Stimulated activated CD8-positive, alpha-beta memory T cell treated with anti-CD3 and anti-CD28 coated beads, Interleukin-7, amount 100 ng/mL, for 1 hour (primary cell): ENCODE measurements at regions not wholly inside any gene's neighbourhood (a gene's known extent, or its start where the extent isn't known, plus 50 kb on each side); places are given as distances from the start of the nearest gene placed in this dataset.
"Not testable (repeated sequence)": the region's sequence is repeated elsewhere in the genome, so short reads cannot be mapped to it uniquely, and the experiment has no call there.

ENCODE experiments used
- DNase-seq, 2 donors: peaks; one replicate each; pipeline ENCODE4 v3.0.0-alpha.2; 2020; ENCODE audit warnings: low read depth in 2 of 2

DNA sequence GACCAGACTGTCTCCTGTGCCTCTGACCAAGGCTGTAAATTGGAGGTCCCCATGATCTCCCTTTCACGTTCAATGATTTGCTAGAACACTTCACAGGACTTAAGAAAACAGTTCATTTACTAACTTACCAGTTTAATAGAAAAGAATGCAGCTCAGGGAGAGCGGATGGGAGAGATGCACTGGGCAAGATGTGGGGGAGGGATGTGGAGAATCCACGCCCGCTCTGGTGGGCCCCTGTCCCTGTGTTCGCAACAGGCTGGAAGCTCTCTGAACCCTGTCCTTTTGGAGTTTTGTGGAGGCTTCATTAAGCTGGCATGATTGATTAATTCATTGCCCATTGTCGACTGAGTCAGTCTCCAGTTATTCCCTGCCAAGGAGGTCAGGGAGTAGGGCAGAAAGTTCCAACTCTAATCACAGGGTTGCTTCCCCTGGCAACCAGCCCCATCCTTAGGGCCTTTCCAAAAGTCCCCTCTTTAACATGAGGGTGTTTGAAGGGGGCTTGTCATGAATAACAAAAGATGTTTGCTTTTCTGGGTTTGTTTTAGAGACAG lies 257.1 kb downstream of the ACKR3 start:
- no peak for DNase-seq

DNA sequence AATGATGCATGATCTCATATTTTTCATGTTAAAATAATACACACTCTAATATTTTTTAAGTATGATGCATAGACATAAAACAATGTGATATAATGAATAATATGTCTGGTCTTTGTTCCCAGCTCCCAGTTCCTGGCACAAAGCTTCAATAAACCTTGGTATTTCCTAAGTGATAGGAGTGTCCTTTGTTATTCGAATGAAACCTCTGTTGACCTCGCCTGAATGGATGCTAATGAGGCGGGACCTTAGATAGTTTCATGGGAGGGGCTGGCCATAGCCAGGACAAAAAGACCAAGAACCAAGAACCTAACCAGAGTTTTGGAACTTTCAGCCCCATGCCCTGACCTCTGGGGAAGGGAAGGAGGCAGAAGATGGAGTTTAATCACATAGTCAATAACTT lies 257.7 kb upstream of the COPS8 start:
- DNase-seq: no peak

DNA sequence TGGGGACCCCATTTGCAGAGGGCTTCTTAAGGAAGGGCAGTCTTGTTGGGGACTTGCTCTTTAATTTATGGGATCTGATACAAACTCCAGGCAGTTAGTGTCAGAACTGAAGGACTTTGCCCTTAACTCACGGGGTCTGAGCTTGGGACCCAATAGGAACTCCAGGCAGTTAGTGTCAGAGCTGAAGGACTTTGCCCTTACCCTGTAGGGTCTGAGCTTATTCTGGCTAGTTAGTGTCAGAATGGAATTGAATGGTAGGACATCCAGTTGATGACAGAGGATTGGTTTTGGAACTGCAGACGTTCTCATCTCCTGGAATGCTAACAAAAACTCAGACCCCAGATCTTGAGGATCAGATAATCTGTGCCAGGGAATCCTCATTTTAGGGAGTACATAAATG lies 256.9 kb upstream of the COPS8 start:
- no peak for DNase-seq

DNA sequence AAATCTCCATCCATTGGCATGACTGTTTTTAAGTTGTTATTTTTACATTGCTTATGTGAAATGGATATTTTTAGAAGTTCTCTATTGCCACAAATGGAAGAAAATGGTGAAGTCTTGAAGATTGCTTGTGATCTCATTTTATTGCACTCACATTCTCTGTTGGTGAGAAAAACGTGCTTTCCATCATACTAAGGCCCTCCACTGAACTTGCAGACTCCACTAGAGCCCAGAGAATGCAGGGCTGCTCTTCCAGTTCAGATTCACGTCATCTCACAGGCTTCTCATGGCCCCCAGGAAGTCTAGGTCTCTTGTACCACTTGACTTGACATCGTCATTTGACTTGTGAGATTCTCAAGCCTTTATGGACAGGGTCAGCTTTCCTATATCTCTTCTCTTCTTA lies 254.8 kb upstream of the COPS8 start:
- DNase-seq: no peak

DNA sequence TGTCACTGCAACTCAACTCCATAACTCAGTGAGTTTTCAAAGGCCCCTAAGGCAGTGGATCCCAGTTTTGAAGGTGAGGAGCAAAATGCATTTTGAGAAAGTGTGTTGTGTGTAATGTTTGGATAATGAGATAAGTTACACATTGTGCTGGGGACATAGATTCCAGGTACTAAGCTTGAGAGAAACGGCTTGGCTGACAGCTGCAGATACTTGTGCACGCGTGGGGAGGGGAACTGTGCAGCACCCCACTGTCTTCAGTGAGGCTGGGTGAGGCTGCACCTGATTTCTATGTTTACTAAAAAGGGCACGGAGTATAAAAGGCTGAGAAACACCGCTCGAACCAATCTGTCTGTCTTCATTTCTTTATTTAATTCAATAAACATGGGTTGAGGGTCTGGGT lies 254.0 kb upstream of the COPS8 start:
- no peak for DNase-seq

DNA sequence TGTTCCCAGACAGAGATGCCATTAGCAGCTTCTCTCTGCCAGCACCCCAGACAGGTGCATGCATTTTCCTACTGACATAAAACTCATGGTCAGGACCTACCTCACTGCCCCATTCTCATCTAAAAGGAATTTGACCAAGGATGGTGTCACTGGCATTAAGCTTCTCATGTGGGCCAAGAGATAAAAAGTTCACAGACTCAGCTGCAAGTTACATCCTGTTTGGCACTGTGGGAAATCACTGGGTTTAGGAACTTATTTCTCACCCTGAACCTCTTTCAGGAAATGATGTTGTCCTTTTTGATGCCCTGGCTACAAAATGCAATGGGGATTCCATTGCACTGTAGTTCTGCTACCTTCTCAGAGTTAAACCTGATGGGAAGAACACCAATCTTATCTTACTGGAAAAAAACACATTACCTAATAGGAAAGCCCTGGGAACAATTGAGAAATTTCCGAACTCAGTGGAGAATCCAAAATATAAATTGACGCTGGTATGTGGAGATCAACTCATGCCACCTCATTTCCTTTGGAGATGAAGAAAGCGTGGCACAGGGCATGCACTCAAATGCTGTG lies 252.1 kb upstream of the COPS8 start:
- no peak for DNase-seq

DNA sequence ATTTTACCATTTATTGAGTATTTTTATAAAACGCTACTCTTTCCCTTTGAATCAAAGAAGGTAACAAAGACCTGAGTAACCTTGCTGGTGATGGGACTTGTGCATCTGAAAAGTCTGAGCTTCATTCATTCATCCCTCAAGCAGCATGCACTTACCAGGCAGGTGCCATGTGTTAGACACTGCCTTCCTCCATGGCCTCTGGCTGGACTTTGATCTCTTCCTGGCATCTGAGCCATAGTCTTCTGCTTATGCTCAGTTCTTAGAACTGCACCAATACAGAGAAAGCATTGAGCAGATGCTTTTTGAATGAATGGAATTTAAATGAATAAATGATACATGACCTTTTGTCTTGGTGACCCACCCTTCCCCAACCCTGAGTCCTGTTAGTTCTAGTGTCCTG lies 251.4 kb upstream of the COPS8 start:
- DNase-seq: no peak

DNA sequence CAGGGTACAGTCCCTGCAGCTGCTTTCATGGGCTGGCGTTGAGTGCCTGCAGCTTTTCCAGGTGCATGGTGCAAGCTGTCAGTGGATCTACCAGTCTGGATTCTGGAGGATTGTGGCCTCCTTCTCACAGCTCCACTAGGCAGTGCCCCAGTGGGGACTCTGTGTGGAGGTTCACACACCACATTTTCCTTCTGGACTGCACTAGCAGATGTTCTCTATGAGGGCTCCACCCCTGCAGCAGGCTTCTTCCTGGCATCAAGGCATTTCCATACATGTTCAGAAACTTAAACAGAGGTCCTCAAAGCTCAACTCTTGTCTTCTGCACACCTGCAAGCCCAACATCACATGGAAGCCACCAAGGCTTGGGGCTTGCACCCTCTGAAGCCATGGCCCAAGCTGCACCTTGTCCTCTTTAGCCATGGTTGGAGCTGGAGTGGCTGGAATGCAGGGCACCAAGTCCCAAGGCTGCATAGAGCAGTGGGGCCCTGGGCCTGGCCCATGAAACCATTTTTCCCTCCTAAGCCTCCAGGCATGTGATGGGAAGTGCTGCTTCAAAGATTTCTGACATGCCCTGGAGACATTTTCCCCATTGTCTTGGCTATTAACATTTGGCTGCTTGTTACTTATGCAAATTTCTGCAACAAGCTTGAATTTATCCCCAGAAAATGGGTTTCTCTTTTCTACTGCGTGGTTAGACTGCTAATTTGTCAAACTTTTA lies 250.2 kb upstream of the COPS8 start:
- no peak for DNase-seq

DNA sequence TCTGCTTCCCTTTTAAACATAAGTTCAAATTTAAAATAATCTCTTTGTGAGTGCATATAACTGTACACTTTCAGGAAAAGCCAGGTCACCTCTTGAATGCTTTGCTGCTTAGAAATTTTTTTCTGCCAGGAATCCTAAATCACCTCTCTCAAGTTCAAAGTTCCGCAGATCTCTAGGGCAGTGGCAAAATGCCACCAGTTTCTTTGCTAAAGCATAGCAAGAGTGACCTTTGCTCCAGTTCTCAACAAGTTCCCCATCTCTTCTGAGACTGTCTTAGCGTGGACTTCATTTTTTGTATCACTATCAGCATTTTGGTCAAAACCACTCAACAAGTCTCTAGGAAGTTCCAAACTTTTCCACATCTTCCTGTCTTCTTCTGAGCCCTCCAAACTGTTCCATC lies 249.7 kb upstream of the COPS8 start:
- DNase-seq: not testable (repeated sequence)

DNA sequence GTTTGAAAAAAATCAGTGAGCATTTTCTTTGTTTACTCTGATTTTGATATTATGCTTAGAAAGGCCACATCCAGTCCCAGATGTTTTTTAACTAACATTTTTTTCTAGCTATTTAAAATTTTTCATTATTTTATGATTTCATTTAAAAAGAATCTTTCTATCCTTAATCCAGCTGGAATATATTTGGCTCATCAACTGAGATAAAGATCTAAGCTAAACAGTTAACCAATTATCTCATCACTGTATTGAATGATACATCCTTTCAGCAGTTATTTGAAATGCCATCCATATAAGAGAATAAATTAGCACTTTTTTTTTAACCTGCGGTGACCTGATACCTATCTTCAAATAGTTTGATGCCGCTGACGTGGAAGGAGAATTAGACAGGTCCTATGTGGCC lies 245.5 kb upstream of the COPS8 start:
- DNase-seq: no peak

DNA sequence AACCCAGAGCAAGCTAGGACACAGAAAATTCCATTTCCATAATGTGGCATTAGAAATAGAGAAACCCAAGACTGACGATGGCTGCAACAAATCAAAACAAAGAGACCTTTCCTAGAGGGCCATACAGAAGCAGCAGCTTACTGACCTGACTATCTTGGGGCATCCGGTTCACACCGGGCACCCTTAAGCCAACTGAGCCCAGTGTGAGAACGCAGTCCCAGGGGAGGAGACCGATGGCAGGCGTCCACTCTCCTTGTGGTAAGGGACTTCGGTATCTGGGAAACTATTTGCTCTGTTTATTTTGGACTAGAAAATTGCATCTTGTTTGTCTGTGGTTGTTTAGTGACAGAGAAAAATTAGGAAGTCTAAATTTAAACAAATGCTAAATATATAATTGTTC lies 244.8 kb upstream of the COPS8 start:
- no peak for DNase-seq

DNA sequence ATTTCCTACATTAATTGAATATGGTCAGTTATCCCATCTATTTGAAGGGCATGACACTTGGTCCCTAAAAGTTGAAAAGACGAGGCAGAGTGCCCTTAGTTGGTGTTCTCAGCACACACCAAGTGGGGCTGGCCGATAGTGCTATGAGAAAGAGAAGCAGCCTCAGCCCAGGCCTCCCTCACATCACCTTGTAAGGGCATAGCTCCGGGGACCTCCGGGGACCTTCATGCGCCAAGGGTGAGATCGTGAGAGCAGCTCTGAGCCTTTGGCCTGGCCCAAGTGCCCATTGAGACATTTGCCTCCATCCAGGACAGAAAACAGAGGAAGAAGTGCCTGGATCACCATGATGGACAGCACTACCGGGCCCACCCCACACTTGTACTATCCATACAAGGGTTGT lies 244.3 kb upstream of the COPS8 start:
- DNase-seq: no peak

DNA sequence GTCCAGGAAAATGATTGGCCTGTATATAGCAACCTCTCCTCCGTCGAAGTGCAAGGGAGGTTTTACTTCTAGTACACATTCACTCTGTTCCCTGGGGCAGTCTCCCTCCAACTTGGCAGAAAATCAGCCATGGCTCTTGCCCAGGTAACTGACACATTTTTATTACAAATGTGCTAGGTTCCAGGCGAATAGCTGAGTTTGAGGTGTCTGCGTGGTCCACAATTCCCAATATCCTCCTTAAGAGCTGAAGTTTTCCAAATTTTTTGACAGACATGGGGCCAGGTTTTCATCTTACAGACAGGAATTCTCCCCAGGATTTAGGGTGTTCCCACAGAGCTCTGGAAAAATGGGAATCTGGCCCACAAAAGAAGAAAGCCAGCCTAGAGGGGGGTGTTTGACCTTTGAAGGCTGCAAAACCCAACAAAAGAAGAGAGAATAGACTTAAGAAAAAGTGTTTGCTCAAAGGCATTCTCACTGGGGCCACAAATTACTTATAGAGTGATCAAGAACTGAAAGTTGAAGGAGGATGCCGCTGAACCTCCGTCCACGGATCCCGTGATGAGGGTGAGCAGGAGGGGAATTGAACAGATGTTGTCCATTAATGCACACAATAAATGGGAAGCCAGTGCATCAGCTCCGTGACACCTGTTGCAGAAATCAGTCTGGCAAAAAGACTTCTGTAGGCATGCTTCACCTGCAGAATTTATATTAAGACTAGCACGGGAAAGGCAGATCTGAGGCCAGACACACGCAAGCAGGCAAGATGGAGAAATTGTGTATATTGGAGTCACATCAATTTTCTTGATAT lies 242.3 kb upstream of the COPS8 start:
- DNase-seq: no peak

DNA sequence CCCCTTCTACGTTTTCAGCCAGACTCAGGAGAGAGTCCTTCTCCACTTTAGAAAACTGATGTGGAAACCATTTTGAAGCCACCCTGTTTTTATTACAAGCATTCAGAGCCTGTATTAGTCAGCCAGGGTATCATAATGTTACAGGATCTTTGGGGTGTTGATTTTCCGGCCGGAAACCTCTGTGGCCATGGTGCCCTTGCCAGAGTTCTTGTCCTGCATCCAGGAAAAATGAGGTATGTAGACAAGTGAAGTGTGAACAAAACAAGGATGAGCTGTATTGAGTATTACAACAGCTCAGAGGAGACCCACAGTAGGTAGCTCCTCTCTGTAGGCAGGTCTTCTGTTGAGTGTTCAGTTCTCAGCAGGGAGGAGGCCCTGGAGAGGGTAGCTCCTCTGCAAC lies 241.0 kb upstream of the COPS8 start:
- DNase-seq: no peak

DNA sequence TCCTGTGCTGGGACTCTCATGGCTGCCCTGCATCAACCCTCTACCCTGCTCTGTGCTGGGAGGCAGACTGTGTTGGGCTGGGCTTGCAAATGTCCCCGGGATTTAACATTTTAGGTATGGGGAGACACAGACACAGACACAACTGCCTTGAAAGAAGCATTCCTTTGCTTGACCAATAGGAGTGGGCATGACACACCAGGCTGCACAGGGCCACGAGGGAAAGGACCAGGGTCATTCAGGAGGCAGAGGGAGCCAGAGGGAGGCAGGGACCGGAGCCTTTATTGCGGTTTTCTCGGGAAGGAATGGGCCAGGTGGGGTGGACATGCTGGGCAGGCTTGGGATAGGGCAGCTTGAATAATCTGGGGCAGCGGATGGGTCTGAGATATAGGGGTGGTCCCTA lies 238.7 kb upstream of the COPS8 start:
- DNase-seq: no peak

DNA sequence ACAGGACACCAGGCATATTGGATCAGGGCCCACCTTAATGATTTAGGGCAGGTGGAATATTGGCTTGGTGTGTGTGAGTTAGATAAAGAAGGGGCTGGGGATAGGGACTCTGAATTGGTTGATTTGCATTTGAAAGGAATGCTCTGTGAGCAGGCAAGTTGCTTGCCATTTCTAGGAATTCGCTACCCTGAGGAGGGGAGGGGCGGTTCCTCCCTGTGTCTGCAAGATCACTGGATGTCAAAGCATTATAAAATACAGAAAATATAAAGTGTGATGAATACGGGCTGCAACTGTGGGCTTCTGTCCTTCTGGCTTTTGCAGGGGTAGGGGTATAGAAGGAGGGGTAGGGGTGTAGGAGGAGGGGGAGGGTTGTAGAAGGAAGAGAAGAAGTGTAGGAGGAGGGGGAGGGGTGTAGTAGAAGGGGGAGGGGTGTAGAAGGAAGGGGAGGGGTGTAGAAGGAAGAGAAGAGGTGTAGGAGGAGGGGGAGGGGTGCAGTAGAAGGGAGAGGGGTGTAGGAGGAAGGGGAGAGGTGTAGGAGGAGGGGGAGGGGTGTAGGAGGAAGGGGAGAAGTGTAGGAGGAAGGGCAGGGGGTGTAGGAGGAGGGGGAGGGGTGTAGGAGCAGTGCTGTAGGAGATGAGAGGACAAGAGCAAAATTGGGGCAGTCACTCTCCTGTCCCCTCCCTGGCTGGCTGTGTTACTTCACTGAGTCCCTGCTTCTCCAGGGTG lies 238.0 kb upstream of the COPS8 start:
- DNase-seq: no peak

DNA sequence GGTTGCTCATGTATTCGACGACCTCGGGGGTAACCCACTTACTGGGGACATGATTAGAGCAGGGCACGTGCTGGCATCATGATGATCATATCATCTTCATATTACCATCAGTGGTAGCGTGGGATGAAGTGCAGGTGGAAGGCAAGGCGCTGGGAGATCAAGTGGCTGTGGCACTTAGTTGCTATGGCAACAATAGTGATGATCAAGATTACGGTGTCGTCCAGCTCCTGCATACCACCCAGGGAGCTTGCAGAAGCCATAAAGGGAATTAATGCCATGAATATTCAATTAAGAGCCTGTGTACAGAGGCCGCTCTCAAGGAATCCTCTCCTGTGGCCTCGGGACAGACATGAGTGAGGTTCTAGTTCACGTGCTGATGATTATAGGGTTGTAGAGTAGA lies 237.2 kb upstream of the COPS8 start:
- no peak for DNase-seq

DNA sequence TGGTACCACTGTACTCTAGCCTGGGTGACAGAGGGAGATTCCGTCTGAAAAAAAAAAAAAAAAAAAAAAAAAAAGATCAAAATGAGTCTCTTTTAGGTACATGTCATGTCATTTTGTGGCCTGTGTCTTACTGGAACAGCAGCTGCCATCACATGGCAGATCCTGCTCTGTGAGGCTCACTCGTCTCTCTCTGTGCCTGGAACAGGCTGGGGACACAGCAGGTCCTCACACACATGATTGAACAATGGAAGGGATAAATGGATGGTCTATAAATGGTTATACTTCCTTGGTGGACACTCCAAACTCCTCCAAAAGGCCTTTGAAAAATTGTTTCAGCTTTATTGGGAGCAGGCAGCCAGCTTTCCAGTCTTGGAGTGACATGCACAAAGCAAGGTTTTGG lies 236.2 kb upstream of the COPS8 start:
- DNase-seq: no peak

DNA sequence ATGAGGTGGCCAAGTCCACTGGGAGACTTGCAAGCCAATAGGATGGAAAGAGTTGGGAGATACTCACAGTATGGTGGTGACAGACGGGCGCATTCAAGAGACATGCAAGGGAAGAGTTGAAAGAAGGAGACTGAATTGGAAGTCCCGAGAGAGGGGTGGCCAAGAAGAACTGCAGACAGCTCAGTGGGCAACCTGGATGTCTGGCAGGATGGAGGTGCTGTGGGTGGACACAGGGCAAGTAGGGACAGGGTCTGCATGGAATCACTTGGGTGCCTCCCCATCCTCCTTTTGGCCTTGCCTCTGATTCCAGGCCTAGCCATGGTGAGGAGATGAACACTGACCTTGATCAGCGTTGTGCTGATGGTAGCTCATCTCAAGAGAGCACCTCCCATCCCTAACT lies 235.7 kb upstream of the COPS8 start:
- no peak for DNase-seq

DNA sequence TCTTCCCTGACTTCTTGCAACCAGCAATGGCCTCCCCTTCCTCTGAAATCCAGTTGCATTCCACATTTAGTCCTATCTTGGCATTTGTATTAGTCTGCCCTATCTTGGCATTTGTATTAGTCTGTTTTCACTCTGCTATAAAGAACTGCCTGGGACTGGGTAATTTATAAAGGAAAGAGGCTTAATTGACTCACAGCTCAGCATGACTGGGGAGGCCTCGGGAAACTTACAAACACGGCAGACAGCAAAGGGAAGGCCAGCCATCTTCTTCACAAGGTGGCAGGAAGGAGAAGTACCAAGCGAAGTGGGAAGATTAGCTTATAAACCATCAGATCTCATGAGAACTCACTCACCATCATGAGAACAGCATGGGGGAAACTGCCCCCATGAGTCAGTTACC lies 234.5 kb upstream of the COPS8 start:
- no peak for DNase-seq

DNA sequence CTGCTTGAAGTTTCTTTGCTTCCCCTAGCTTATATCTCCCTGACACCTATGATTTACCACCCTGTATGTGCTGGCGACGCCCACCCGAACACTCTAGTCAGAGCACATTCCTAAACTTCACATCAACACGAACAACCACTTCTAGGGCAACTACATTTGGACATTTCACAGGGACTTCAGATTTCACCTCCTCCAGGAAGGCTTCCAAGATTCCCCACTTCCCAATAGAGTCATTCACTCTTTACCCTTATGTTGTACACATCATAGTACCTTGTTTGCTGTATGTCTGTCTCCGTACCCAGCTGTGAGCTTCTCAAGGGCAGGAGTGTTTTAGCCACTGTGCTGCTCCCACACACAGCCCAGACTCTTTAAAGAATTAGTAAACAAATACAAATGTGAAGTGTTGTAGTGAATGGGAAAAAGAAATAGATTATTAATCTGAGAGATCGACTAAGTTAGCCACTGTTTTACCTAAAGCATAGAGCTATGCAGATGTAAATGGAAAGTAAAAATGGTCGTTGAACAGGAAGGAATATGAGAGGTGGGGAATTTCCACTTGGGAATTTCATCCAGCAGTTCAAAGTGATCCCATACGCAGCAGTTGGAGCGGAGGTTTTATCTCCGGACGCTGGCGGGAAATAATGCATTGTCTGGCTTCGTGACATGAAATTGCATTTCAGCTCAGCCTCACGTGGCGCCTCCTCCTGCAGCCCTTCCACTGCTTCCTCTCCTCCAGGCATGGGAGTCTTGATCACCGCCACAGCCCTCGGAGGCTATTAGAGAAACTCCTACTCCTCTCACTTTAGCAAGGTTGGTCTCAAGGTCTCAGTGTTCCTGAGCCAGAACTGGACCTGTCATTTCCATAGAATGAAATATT lies 233.4 kb upstream of the COPS8 start:
- DNase-seq: no peak
